Activated CD4-positive, alpha-beta T cell treated with anti-CD3 and anti-CD28 coated beads, Interleukin-2, amount 50 U/mL, for 4 hours (primary cell): ENCODE measurements at regions not wholly inside any gene's neighbourhood (a gene's known extent, or its start where the extent isn't known, plus 50 kb on each side); places are given as distances from the start of the nearest gene placed in this dataset.
"Not testable (repeated sequence)": the region's sequence is repeated elsewhere in the genome, so short reads cannot be mapped to it uniquely, and the experiment has no call there.

ENCODE experiments used
- DNase-seq, 2 experiments: peaks; one replicate each; pipeline ENCODE4 v3.0.0-alpha.2; 2020

GRCh38 chr1:181205901-181206300 is 117.4 kb downstream of the IER5 start:
- no peak for DNase-seq

- DNase-seq: no peak
These were observed 118.0 kb downstream of the IER5 start for GRCh38 chr1:181206513-181206912.

GRCh38 chr1:181206979-181207790 is 118.7 kb downstream of the IER5 start:
- no peak for DNase-seq

- DNase-seq: no peak
These were observed 119.6 kb downstream of the IER5 start for GRCh38 chr1:181208083-181208482.

- DNase-seq: no peak
These were observed 120.5 kb downstream of the IER5 start for GRCh38 chr1:181208967-181209366.

- DNase-seq: no peak
These were observed 124.6 kb downstream of the IER5 start for GRCh38 chr1:181213056-181213455.

GRCh38 chr1:181216591-181216994 is 128.1 kb downstream of the IER5 start:
- no peak for DNase-seq

GRCh38 chr1:181219938-181220337 is 131.4 kb downstream of the IER5 start:
- DNase-seq: no peak

GRCh38 chr1:181221078-181221477 is 132.6 kb downstream of the IER5 start:
- DNase-seq: no peak

GRCh38 chr1:181222972-181223505 is 134.5 kb downstream of the IER5 start:
- no peak for DNase-seq

GRCh38 chr1:181226728-181227127 is 138.2 kb downstream of the IER5 start:
- not testable (repeated sequence) for DNase-seq

GRCh38 chr1:181239086-181239485 is 150.6 kb downstream of the IER5 start:
- no peak for DNase-seq

GRCh38 chr1:181246320-181246719 is 157.8 kb downstream of the IER5 start:
- not testable (repeated sequence) for DNase-seq

GRCh38 chr1:181248361-181248760 is 159.9 kb downstream of the IER5 start:
- DNase-seq: not testable (repeated sequence)

- DNase-seq: no peak
These were observed 160.7 kb downstream of the IER5 start for GRCh38 chr1:181249186-181249585.

- DNase-seq: no peak
These were observed 161.5 kb downstream of the IER5 start for GRCh38 chr1:181250038-181250437.

- no peak for DNase-seq
These were observed 162.7 kb downstream of the IER5 start for GRCh38 chr1:181251001-181251712.

GRCh38 chr1:181251713-181252075 is 163.2 kb downstream of the IER5 start:
- no peak for DNase-seq

- not testable (repeated sequence) for DNase-seq
These were observed 165.1 kb downstream of the IER5 start for GRCh38 chr1:181253601-181254000.

- DNase-seq: no peak
These were observed 166.9 kb downstream of the IER5 start for GRCh38 chr1:181255270-181255929.

- DNase-seq: no peak
These were observed 168.6 kb downstream of the IER5 start for GRCh38 chr1:181257117-181257516.

- no peak for DNase-seq
These were observed 170.7 kb downstream of the IER5 start for GRCh38 chr1:181259026-181259745.

GRCh38 chr1:181260271-181260670 is 171.8 kb downstream of the IER5 start:
- DNase-seq: no peak
